Parathyroid adenoma (tissue), 2 donors: ENCODE measurements at regions not wholly inside any gene's neighbourhood (a gene's known extent, or its start where the extent isn't known, plus 50 kb on each side); places are given as distances from the start of the nearest gene placed in this dataset.
"Not testable (repeated sequence)": the region's sequence is repeated elsewhere in the genome, so short reads cannot be mapped to it uniquely, and the experiment has no call there.

Experiments used
- H2AFZ ChIP-seq: fragments of 300-600 bp; sonication (generic); one replicate; pipeline ENCODE4 v1.7.0; 2017; ENCODE audit warnings: antibody characterized with exemption, mild to moderate bottlenecking
- H3K27ac ChIP-seq: fragments of 300-600 bp; sonication (generic); one replicate; pipeline ENCODE4 v1.7.0; 2017
- H3K27me3 ChIP-seq: fragments of 300-600 bp; sonication (generic); one replicate; pipeline ENCODE4 v1.7.0; 2017; ENCODE audit warnings: low read length; ENCODE audit not compliant: control insufficient read depth, insufficient read depth
- H3K36me3 ChIP-seq: fragments of 300-600 bp; sonication (generic); one replicate; pipeline ENCODE4 v1.7.0; 2017; ENCODE audit warnings: low read length; ENCODE audit not compliant: control insufficient read depth, insufficient read depth
- H3K4me1 ChIP-seq: fragments of 300-600 bp; sonication (generic); one replicate; pipeline ENCODE4 v1.7.0; 2017; ENCODE audit warnings: control low read depth
- H3K4me2 ChIP-seq: fragments of 300-600 bp; sonication (generic); one replicate; pipeline ENCODE4 v1.7.0; 2017; ENCODE audit warnings: low read length
- H3K4me3 ChIP-seq: fragments of 300-600 bp; sonication (generic); one replicate; pipeline ENCODE4 v1.7.0; 2017; ENCODE audit warnings: low read depth, low read length
- H3K79me2 ChIP-seq: fragments of 300-600 bp; sonication (generic); one replicate; pipeline ENCODE4 v1.7.0; 2017; ENCODE audit warnings: control low read depth
- H3K9ac ChIP-seq: fragments of 300-600 bp; sonication (generic); one replicate; pipeline ENCODE4 v1.7.0; 2017; ENCODE audit warnings: mild to moderate bottlenecking
- H3K9me3 ChIP-seq: fragments of 300-600 bp; sonication (generic); one replicate; pipeline ENCODE4 v1.7.0; 2017; ENCODE audit warnings: low read length; ENCODE audit not compliant: control insufficient read depth
- CTCF ChIP-seq: fragments of 300-600 bp; sonication (generic); IDR thresholded peaks from one replicate; pipeline ENCODE4 v1.7.0; 2017; ENCODE audit warnings: antibody characterized with exemption, mild to moderate bottlenecking
- donor health status: primary hyperparathyroidism.

- H3K27me3 ChIP-seq: no peaks in the 10 kb centered on the region
Observed at GRCh38 chr16:26614237-26614841, 452.4 kb upstream of the C16orf82 start.

GRCh38 chr16:26623442-26623841 is 443.3 kb upstream of the C16orf82 start:
- no peak overlapping the region for H3K27ac ChIP-seq
- no peak for TF ChIP-seq CTCF
- H3K9me3 ChIP-seq: no peaks in the 10 kb centered on the region
- H3K9ac ChIP-seq: no peak overlapping the region
- H2AFZ ChIP-seq: no peak overlapping the region
- H3K4me1 ChIP-seq: no peaks in the 10 kb centered on the region
- H3K4me3 ChIP-seq: no peak overlapping the region
- no peaks in the 10 kb centered on the region for H3K36me3 ChIP-seq
- H3K27me3 ChIP-seq: no peaks in the 10 kb centered on the region
- H3K79me2 ChIP-seq: no peaks in the 10 kb centered on the region
- H3K4me2 ChIP-seq: no peak overlapping the region

More at GRCh38 chr16:26614237-26614841, 452.4 kb upstream of the C16orf82 start:
- no peaks in the 10 kb centered on the region for H3K4me1 ChIP-seq
- H3K9ac ChIP-seq: no peak overlapping the region
- no peaks in the 10 kb centered on the region for H3K9me3 ChIP-seq
- H3K4me3 ChIP-seq: no peak overlapping the region
- H2AFZ ChIP-seq: no peak overlapping the region
- H3K36me3 ChIP-seq: no peaks in the 10 kb centered on the region
- H3K79me2 ChIP-seq: no peaks in the 10 kb centered on the region
- H3K27ac ChIP-seq: no peak overlapping the region
- TF ChIP-seq CTCF: no peak
- no peak overlapping the region for H3K4me2 ChIP-seq

- H3K79me2 ChIP-seq: no peaks in the 10 kb centered on the region
Observed at GRCh38 chr16:26627958-26628357, 438.8 kb upstream of the C16orf82 start.

GRCh38 chr16:26631365-26631764 is 435.4 kb upstream of the C16orf82 start:
- not testable (repeated sequence) for H3K36me3 ChIP-seq, H3K4me2 ChIP-seq, H3K4me3 ChIP-seq, H3K4me1 ChIP-seq, H3K79me2 ChIP-seq, H3K9ac ChIP-seq, H3K27me3 ChIP-seq, H3K27ac ChIP-seq, H2AFZ ChIP-seq, H3K9me3 ChIP-seq

More at GRCh38 chr16:26627958-26628357, 438.8 kb upstream of the C16orf82 start:
- H2AFZ ChIP-seq: no peak overlapping the region
- H3K4me1 ChIP-seq: no peaks in the 10 kb centered on the region
- H3K4me2 ChIP-seq: no peak overlapping the region
- H3K9me3 ChIP-seq: no peaks in the 10 kb centered on the region
- no peak for TF ChIP-seq CTCF
- H3K27me3 ChIP-seq: no peaks in the 10 kb centered on the region
- H3K27ac ChIP-seq: no peak overlapping the region
- no peaks in the 10 kb centered on the region for H3K36me3 ChIP-seq
- H3K9ac ChIP-seq: no peak overlapping the region
- no peak overlapping the region for H3K4me3 ChIP-seq

GRCh38 chr16:26642047-26642664 is 424.6 kb upstream of the C16orf82 start:
- Histone ChIP-seq H3K9ac (no peak overlapping the region), H3K4me3 (no peak overlapping the region), H2AFZ (no peak overlapping the region), H3K9me3 (no peaks in the 10 kb centered on the region), H3K27ac (no peak overlapping the region), H3K27me3 (no peaks in the 10 kb centered on the region), H3K36me3 (no peaks in the 10 kb centered on the region), H3K79me2 (no peaks in the 10 kb centered on the region), H3K4me1 (no peaks in the 10 kb centered on the region), H3K4me2 (no peak overlapping the region)
- TF ChIP-seq CTCF: no peak
